Dendritic cell treated with granulocyte-macrophage colony-stimulating factor and Interleukin-4, amounts not matched to agents 40 ng/mL and 50 ng/mL, for 4 days (primary cell): ENCODE measurements at regions not wholly inside any gene's neighbourhood (a gene's known extent, or its start where the extent isn't known, plus 50 kb on each side); places are given as distances from the start of the nearest gene placed in this dataset.

Experiments
- H3K27ac Mint-ChIP-seq: one replicate; pipeline ENCODE4 v1.8.0; 2022; ENCODE audit warnings: mild to moderate bottlenecking, mixed read lengths
- H3K27me3 Mint-ChIP-seq: one replicate; pipeline ENCODE4 v1.8.0; 2022; ENCODE audit warnings: mild to moderate bottlenecking, mixed read lengths
- H3K36me3 Mint-ChIP-seq: one replicate; pipeline ENCODE4 v1.8.0; 2022; ENCODE audit warnings: low read depth, mixed read lengths
- H3K4me1 Mint-ChIP-seq: one replicate; pipeline ENCODE4 v1.8.0; 2022; ENCODE audit warnings: low read depth, mixed read lengths
- H3K4me3 Mint-ChIP-seq: one replicate; pipeline ENCODE4 v1.8.0; 2022; ENCODE audit warnings: mild to moderate bottlenecking, moderate library complexity, mixed read lengths
- H3K9me3 Mint-ChIP-seq: one replicate; pipeline ENCODE4 v1.8.0; 2022; ENCODE audit warnings: mixed read lengths
- intact Hi-C: fragments of 100-400 bp; cut with micrococcal nuclease; formaldehyde crosslinking; loops from one replicate; pipeline ENCODE4 v1.15.0; 2022

DNA sequence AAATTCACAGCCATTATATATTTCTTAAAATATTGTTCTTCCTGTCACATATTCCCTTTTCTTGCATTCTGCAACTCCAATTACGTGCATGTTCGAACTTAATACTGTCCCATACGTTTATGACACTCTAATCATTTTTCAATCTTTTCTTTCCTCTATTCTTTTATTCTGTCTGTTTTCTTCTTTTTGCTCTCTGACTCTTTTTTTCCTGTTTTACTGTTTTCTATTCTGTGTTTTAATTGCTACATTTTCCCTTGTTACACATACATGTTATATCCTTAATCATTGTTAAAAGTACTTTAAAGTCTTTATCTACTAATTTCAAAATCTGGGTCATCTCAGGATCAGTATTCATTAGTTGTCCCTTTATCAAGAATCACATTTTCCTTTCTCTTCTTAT lies 1149.1 kb upstream of the PCDH20 start:
- Mint-ChIP-seq H3K9me3 (peaks cover 9% of the 10 kb centered on the region), H3K4me1 (no peaks in the 10 kb centered on the region), H3K27ac (no peak overlapping the region), H3K36me3 (no peaks in the 10 kb centered on the region), H3K27me3 (no peaks in the 10 kb centered on the region), H3K4me3 (no peak overlapping the region)
- intact Hi-C loops: no loop called here

- Mint-ChIP-seq H3K36me3 (no peaks in the 10 kb centered on the region), H3K27ac (no peak overlapping the region), H3K27me3 (no peaks in the 10 kb centered on the region), H3K4me1 (no peaks in the 10 kb centered on the region), H3K4me3 (no peak overlapping the region), H3K9me3 (peaks cover 9% of the 10 kb centered on the region)
- intact Hi-C loops: no loop called here
Measured at GRCh38 chr13:62563251-62563650, 1147.6 kb upstream of the PCDH20 start.

- H3K36me3 Mint-ChIP-seq: no peaks in the 10 kb centered on the region
- H3K27ac Mint-ChIP-seq: no peak overlapping the region
- no peak overlapping the region for H3K4me3 Mint-ChIP-seq
- H3K27me3 Mint-ChIP-seq: no peaks in the 10 kb centered on the region
- peaks cover 9% of the 10 kb centered on the region for H3K9me3 Mint-ChIP-seq
- intact Hi-C loops: no loop called here
- no peaks in the 10 kb centered on the region for H3K4me1 Mint-ChIP-seq
Measured at GRCh38 chr13:62556978-62557377, 1141.3 kb upstream of the PCDH20 start.

DNA sequence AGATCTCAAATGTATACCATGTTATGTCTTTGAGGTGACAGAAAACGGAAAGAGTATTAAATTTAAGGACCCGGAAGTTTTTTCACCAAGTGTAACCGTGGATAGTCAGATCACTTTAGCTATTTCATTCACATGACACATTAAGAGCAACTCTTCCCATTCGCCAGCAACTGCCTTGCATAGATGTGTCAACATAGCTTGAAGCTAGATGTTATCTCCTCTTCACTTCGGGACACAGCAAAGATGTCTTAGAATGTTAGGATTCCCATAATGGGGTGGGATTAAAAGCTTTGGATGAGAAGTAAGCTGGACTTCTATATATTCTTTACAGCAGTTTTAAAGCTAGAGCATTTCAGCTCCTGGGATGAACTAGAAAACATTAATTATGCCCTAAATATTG lies 1135.9 kb upstream of the PCDH20 start:
- peaks cover 9% of the 10 kb centered on the region for H3K9me3 Mint-ChIP-seq
- no peak overlapping the region for H3K4me3 Mint-ChIP-seq
- intact Hi-C loops: no loop called here
- H3K27ac Mint-ChIP-seq: no peak overlapping the region
- H3K4me1 Mint-ChIP-seq: no peaks in the 10 kb centered on the region
- H3K27me3 Mint-ChIP-seq: no peaks in the 10 kb centered on the region
- H3K36me3 Mint-ChIP-seq: no peaks in the 10 kb centered on the region

GRCh38 chr13:62544928-62545327 lies 1129.3 kb upstream of the PCDH20 start:
- H3K4me3 Mint-ChIP-seq: no peak overlapping the region
- H3K36me3 Mint-ChIP-seq: no peaks in the 10 kb centered on the region
- H3K27me3 Mint-ChIP-seq: no peaks in the 10 kb centered on the region
- no peaks in the 10 kb centered on the region for H3K9me3 Mint-ChIP-seq
- H3K27ac Mint-ChIP-seq: no peak overlapping the region
- intact Hi-C loops: no loop called here
- H3K4me1 Mint-ChIP-seq: no peaks in the 10 kb centered on the region

DNA sequence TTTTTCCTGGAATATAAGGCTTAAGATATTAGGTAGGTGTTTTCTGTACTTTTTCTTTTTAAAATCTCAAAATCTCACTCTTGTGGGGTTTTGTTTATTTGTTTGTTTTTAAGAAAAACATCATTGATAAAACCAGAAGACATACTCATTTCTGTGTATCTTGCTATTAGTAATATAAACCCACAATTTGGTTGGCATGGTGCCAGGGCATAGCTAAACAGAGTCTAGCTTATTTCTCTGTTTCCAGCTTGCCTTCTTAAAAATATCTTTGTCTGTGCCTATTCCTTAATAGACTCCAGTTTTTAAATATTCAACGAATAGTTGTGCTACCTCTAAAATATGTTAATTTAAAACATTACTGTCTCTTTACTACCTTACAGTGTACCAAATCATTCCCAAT lies 1121.9 kb upstream of the PCDH20 start:
- Mint-ChIP-seq H3K4me3 (no peak overlapping the region), H3K27me3 (no peaks in the 10 kb centered on the region), H3K27ac (no peak overlapping the region), H3K36me3 (no peaks in the 10 kb centered on the region), H3K4me1 (no peaks in the 10 kb centered on the region), H3K9me3 (peaks cover 4% of the 10 kb centered on the region)
- intact Hi-C loops: loop anchor here (10.0 kb wide), 1 partner anchor 1723 kb away; no protein-coding TSS in a partner anchor

- H3K36me3 Mint-ChIP-seq: no peaks in the 10 kb centered on the region
- H3K27ac Mint-ChIP-seq: no peak overlapping the region
- H3K27me3 Mint-ChIP-seq: no peaks in the 10 kb centered on the region
- no peaks in the 10 kb centered on the region for H3K9me3 Mint-ChIP-seq
- intact Hi-C loops: no loop called here
- no peaks in the 10 kb centered on the region for H3K4me1 Mint-ChIP-seq
- no peak overlapping the region for H3K4me3 Mint-ChIP-seq
Measured at GRCh38 chr13:62525652-62526051, 1110.0 kb upstream of the PCDH20 start.

DNA sequence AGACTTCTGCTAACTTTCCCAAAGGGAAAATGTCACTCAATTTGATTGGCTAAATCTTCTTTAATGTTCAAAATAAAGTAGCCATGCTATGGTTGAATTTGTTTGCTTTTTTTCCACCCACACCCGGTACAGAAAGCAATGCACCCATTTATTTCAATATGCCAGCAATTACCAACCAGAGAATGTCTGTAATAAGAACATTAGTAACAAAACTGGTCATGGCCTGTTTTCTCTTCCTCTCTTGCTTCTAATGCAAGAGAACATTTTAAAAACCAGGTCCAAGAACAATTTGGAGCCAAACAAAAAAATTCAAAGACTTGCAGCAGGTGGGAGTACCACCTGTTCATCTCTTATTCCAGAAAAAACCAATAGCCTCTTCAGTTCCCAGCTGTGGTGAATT lies 1108.8 kb upstream of the PCDH20 start:
- Mint-ChIP-seq H3K4me1 (no peaks in the 10 kb centered on the region), H3K27ac (no peak overlapping the region), H3K27me3 (no peaks in the 10 kb centered on the region), H3K9me3 (no peaks in the 10 kb centered on the region), H3K4me3 (no peak overlapping the region), H3K36me3 (no peaks in the 10 kb centered on the region)
- intact Hi-C loops: no loop called here

GRCh38 chr13:62524061-62524460 lies 1108.4 kb upstream of the PCDH20 start:
- intact Hi-C loops: no loop called here
- H3K4me1 Mint-ChIP-seq: no peaks in the 10 kb centered on the region
- no peak overlapping the region for H3K27ac Mint-ChIP-seq
- H3K36me3 Mint-ChIP-seq: no peaks in the 10 kb centered on the region
- H3K27me3 Mint-ChIP-seq: no peaks in the 10 kb centered on the region
- H3K4me3 Mint-ChIP-seq: no peak overlapping the region
- no peaks in the 10 kb centered on the region for H3K9me3 Mint-ChIP-seq

- Mint-ChIP-seq H3K4me3 (no peak overlapping the region), H3K27me3 (no peaks in the 10 kb centered on the region), H3K36me3 (no peaks in the 10 kb centered on the region), H3K9me3 (no peaks in the 10 kb centered on the region), H3K27ac (no peak overlapping the region), H3K4me1 (no peaks in the 10 kb centered on the region)
- intact Hi-C loops: no loop called here
Measured at GRCh38 chr13:62512194-62513141, 1096.8 kb upstream of the PCDH20 start.

DNA sequence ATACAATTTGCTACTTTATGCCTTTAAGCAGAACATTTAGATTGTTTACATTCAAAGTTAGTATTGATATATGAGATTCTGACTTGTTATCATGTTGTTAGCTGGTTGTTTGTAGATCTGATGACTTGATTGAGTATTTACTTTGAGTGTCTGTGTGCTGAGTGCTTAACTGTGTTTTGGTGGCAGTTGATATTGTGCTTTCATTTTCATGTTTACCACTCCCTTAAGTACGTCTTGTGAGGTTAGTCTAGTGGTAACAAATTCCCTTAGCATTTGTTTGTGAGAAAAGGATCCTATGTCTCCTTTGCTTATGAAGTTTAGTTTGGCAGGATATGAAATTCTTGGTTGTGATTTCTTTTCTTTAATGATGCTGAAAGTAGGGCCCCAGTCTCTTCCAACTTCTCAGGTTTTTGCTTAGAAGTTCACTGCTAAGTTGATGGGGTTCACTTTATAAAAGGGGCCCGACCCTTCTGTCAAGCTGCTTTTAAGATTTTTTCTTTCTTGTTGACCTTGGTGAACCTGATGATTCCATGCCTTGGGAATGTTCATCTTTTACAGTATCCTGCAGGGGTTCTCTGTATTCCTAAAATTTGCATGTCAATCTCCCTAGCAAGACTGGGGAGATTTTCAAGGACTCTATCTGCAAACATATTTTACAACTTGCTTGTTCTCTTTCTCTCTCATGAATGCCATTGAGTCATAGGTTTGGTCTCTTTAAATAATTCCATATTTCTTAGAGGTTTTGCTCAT lies 1095.4 kb upstream of the PCDH20 start:
- H3K27ac Mint-ChIP-seq: no peak overlapping the region
- no peaks in the 10 kb centered on the region for H3K4me1 Mint-ChIP-seq
- H3K4me3 Mint-ChIP-seq: no peak overlapping the region
- H3K36me3 Mint-ChIP-seq: no peaks in the 10 kb centered on the region
- intact Hi-C loops: no loop called here
- no peaks in the 10 kb centered on the region for H3K27me3 Mint-ChIP-seq
- no peaks in the 10 kb centered on the region for H3K9me3 Mint-ChIP-seq

GRCh38 chr13:62502588-62502987 lies 1086.9 kb upstream of the PCDH20 start:
- Mint-ChIP-seq H3K27me3 (no peaks in the 10 kb centered on the region), H3K27ac (no peak overlapping the region), H3K4me3 (no peak overlapping the region), H3K36me3 (no peaks in the 10 kb centered on the region), H3K4me1 (no peaks in the 10 kb centered on the region), H3K9me3 (no peaks in the 10 kb centered on the region)
- intact Hi-C loops: no loop called here

DNA sequence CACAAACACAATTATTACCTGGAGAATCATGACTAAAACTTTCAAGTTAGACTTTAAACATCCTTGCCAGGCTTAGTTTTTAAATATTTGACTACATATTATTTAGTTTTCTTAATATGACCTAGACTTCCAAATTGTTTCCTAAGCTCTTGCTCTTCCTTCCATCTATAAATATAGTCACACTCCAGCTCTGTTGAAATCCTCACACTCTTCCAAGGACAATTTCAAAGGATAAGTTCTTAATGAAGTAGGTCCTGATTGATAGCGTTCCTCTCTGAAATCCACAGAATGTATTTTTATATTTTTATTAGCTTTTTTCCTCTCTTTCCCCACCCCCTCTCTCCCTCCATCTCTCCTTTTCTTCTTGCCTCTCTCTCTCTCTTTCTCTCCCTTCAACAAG lies 1074.1 kb upstream of the PCDH20 start:
- H3K4me1 Mint-ChIP-seq: no peaks in the 10 kb centered on the region

DNA sequence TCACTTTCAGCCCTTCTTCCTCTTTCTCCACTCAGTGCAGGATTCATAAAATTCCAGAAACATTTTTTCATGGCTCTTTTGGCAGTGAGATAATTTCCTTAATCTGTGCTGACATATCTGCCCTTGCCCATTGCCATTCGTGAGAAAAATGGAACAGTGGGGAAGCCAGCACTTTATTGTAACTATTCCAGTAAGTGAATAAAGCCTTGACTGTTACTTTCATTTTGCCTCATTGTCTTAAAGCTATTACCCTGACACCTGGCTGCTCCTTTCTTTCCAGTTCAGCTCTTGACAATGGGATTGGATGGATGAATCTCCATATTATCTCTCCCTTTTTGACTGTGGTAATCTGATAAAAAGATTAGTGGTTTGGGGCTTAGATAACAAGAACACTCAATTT lies 1068.1 kb upstream of the PCDH20 start:
- Mint-ChIP-seq H3K4me1 (no peaks in the 10 kb centered on the region), H3K36me3 (no peaks in the 10 kb centered on the region), H3K4me3 (no peak overlapping the region), H3K27ac (no peak overlapping the region), H3K9me3 (no peaks in the 10 kb centered on the region), H3K27me3 (no peaks in the 10 kb centered on the region)
- intact Hi-C loops: no loop called here

More for the DNA sequence above, 1074.1 kb upstream of the PCDH20 start:
- H3K9me3 Mint-ChIP-seq: no peaks in the 10 kb centered on the region
- no peaks in the 10 kb centered on the region for H3K27me3 Mint-ChIP-seq
- no peaks in the 10 kb centered on the region for H3K36me3 Mint-ChIP-seq
- H3K4me3 Mint-ChIP-seq: no peak overlapping the region
- intact Hi-C loops: no loop called here
- no peak overlapping the region for H3K27ac Mint-ChIP-seq
